Astrocyte of the spinal cord (primary cell): ENCODE measurements at regions not wholly inside any gene's neighbourhood (a gene's known extent, or its start where the extent isn't known, plus 50 kb on each side); places are given as distances from the start of the nearest gene placed in this dataset.

Experiments used
- DNase-seq: peaks from one replicate; pipeline ENCODE4 v3.0.0; 2011; ENCODE audit warnings: low read depth, low spot score
- H3K4me3 ChIP-seq: 2 replicates; pipeline ENCODE4 v1.5.1; 2011; ENCODE audit warnings: low read depth, mild to moderate bottlenecking, low read length, moderate library complexity
- in situ Hi-C: cut with HindIII; loops from 2 replicates; pipeline ENCODE4 v1.10.0; 2017; ENCODE audit warnings: low sequenced_read_pairs
- TF ChIP-seq, protein P1 (sequence below): IDR thresholded peaks from 2 replicates; pipeline ENCODE4 v1.5.1; 2012; ENCODE audit warnings: low read depth, mild to moderate bottlenecking, low read length, inconsistent platforms

DNA sequence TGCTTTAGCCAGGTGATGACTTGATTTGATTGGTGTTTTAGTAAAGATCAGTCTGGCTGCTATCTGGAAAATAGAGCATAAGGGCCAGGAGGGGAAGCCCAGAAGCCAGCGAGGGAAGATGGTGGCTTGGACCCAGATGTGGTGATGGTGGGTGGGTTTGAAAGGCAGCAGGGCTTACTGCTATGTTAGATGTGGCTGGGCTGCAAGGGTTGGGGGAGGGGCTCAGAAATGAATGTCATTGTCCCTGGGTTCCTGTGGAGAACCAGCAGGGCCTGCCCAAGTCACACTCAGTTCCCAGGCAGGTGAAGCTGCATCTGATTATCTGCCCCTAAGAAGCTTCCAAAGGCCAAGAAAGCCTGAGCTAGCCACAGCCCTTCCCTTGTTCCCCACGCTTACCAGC, 71.7 kb upstream of the BRD7 start:
- TF ChIP-seq, protein P1, sequence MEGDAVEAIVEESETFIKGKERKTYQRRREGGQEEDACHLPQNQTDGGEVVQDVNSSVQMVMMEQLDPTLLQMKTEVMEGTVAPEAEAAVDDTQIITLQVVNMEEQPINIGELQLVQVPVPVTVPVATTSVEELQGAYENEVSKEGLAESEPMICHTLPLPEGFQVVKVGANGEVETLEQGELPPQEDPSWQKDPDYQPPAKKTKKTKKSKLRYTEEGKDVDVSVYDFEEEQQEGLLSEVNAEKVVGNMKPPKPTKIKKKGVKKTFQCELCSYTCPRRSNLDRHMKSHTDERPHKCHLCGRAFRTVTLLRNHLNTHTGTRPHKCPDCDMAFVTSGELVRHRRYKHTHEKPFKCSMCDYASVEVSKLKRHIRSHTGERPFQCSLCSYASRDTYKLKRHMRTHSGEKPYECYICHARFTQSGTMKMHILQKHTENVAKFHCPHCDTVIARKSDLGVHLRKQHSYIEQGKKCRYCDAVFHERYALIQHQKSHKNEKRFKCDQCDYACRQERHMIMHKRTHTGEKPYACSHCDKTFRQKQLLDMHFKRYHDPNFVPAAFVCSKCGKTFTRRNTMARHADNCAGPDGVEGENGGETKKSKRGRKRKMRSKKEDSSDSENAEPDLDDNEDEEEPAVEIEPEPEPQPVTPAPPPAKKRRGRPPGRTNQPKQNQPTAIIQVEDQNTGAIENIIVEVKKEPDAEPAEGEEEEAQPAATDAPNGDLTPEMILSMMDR: no peak
- in situ Hi-C loops: no loop called here
- H3K4me3 ChIP-seq: no peak overlapping the region
- no peak for DNase-seq

GRCh38 chr16:50437769-50438437, 69.1 kb upstream of the BRD7 start:
- in situ Hi-C loops: no loop called here

GRCh38 chr16:50436271-50436670, 67.5 kb upstream of the BRD7 start:
- DNase-seq: no peak
- in situ Hi-C loops: no loop called here
- TF ChIP-seq, protein P1: no peak
- H3K4me3 ChIP-seq: no peak overlapping the region

More at GRCh38 chr16:50437769-50438437, 69.1 kb upstream of the BRD7 start:
- H3K4me3 ChIP-seq: no peak overlapping the region
- DNase-seq: no peak
- TF ChIP-seq, protein P1: no peak

DNA sequence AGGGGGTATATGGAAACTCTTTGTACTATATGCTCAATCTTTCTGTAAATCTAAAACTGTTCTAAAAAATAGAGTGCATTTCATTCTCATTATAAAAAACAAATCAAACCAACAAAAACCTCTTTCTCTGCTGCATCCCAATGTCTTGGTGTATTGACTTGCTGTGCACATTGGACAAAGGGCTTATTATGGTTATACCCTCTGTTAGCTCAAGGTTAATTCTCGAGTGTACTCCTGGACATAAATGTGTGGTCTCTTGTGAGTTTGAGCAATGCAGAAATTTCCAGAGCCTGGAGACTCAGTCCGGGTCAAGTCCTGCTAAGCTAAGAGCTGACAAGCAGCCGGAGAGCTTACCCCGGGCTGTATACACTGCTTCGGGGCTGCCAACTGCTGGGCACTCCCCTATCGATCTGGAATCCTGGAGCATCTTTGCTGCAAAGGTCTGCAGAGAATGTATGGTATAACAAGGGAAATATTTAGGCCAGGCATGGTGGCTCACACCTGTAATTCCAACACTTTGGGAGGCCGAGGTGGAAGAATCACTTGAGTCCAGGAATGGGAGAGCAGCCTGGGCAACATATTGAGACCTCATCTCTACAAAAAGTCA, 66.2 kb upstream of the BRD7 start:
- H3K4me3 ChIP-seq: no peak overlapping the region
- no peak for DNase-seq
- TF ChIP-seq, protein P1: no peak
- in situ Hi-C loops: no loop called here

- no peak for DNase-seq
- H3K4me3 ChIP-seq: no peak overlapping the region
- in situ Hi-C loops: no loop called here
- TF ChIP-seq, protein P1: no peak
Observed at GRCh38 chr16:50430076-50430475, 61.3 kb upstream of the BRD7 start.

- no peak for DNase-seq
- TF ChIP-seq, protein P1: no peak
- in situ Hi-C loops: no loop called here
- no peak overlapping the region for H3K4me3 ChIP-seq
Observed at GRCh38 chr16:50428742-50429141, 60.0 kb upstream of the BRD7 start.
